NCI-H2171 (cell line): ENCODE measurements at regions not wholly inside any gene's neighbourhood (a gene's known extent, or its start where the extent isn't known, plus 50 kb on each side); places are given as distances from the start of the nearest gene placed in this dataset.

Experiments used
- DNase-seq: peaks from one replicate; lab custom pipeline; 2025; lab: John Stamatoyannopoulos, UW

DNA sequence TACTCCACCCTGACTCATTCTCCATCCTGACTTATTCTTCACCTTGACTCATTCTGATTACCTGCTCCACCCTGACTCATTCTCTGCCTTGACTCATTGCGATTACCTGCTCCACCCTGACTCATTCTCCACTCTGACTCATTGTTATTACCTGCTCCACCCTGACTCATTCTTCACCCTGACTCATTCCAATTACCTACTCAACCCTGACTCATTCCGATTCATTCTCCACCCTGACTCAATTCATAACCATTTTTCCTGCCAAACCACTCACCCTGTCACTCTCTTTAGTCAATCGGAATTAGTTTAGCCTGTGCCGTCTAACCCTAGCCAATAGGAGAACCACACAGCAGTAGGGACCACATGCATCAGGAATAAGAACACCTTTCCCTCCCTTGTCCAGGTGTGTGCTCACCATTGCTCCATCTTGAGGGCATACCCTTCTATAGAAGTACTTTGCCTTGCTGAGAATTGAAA is 1227.4 kb upstream of the PCDH20 start:
- no peak for DNase-seq

GRCh38 chr13:62635161-62635560 is 1219.5 kb upstream of the PCDH20 start:
- no peak for DNase-seq

GRCh38 chr13:62633448-62633847 is 1217.8 kb upstream of the PCDH20 start:
- no peak for DNase-seq

GRCh38 chr13:62631619-62632018 is 1216.0 kb upstream of the PCDH20 start:
- DNase-seq = no peak

GRCh38 chr13:62631124-62631523 is 1215.5 kb upstream of the PCDH20 start:
- no peak for DNase-seq

GRCh38 chr13:62629618-62630017 is 1214.0 kb upstream of the PCDH20 start:
- no peak for DNase-seq

DNA sequence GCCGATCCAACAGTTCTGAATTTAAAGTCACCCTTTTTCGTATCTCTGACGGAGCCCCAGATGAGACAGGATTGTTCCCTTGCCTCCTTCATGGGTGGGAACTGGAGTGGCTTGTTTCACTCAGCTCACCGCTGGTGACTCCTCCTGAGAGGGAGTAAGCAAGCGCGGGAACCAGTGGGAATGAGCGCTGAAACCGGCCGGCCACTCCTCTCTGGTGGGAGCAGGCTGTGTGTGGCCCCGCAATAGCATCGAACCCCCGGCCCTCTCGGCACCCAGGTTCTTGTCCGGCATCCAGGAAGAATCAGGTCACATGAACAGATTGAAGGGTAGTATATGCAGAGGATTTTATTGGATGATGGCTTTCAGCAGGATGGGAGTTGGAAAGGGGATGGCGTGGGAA is 1211.6 kb upstream of the PCDH20 start:
- DNase-seq = no peak

DNA sequence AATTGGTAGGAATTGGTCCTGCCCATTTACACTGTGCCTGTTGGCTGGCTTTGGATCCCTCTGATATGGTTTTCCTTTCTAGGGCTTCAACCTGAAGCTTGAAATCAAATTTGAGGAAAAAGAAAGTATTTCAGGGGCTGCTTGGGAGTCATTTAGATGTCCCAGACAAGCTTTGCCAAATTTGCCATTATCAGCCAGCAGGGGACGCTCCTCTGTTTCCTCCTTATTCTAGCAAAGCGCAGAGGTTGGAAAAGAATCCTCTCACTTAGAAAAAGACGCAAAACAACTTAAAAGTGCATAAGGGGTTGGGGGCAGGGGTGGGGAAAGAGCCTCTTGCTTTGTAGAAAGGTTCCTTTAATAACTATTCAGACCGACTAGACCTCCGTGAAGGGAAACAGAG is 1211.1 kb upstream of the PCDH20 start:
- no peak for DNase-seq

GRCh38 chr13:62625214-62625881 is 1209.7 kb upstream of the PCDH20 start:
- DNase-seq = no peak

DNA sequence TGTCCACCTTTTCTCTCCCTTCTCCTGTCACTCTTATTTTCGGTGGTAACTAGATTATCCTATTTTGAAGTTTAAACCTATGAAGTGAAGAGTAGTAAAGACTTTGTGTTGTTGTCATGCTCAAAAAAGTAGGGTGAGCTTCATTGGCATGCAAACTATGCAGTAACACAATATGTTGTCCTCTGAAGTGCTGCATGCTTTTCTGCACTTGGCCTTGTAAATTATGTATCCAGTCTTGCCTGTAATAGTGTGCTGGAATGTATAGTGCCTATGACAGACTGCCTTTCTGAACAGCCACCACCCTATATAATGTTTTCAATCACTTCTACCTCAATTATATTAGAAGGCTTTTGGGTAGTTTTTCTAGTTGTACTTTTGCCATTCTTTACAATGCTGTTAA is 1198.2 kb upstream of the PCDH20 start:
- DNase-seq = no peak

DNA sequence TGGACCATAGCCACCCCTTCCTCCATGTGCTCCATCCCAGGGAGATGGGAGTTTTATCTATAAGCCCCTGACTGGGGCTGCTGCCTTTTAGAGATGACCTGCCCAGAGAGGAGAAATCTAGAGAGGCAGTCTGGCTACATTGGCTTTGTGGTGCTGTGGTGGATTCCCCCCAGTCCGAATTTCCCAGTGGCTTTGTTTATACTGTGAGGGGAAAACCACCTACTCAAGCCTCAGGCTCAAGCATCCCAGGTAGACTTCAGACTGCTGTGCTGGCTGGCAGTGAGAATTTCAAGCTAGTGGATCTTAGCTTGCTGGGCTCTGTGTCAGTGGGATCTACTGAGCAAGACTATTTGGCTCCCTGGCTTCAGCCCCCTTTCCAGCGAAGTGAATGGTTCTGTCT is 1195.7 kb upstream of the PCDH20 start:
- DNase-seq = no peak

DNA sequence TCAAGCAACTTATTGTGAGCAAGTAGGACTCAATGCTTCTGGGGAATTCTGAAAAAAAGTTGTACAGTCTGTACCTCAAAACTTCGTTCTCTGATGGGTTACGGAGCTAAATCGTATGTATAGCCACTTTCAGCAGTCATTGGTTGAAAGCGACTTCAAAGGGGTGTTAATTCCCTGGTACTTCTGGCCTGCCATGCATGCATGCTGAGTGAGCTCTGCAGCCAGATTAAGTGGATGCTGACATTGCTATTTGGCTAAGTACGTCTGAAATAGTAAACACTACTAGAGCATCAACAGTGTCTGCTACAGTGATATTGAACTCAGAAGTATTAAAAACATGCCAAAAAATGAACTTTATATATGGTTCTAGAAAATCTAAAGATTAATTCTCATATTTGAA is 1183.1 kb upstream of the PCDH20 start:
- DNase-seq = no peak

DNA sequence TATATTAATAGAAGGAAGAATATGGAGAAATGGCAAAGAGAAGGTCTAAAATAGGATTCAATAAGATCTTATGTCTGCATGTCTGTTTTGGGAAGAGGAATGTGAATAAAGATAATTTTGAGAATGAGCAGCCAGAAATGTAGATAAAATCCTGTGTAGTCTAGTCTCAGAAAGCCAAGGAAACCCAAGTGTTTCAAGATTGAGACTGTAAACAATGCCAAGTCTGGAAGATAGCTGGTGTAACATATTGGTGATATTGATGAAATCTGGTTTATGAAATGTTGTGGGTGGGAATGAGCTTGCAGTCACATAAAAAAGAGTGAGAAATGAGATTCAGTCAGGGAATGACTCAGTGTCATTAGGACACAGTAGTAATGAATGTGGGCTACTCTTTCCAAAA is 1180.3 kb upstream of the PCDH20 start:
- no peak for DNase-seq

GRCh38 chr13:62593804-62594203 is 1178.2 kb upstream of the PCDH20 start:
- no peak for DNase-seq

GRCh38 chr13:62583466-62583865 is 1167.8 kb upstream of the PCDH20 start:
- no peak for DNase-seq

- no peak for DNase-seq
These were observed 1162.8 kb upstream of the PCDH20 start for GRCh38 chr13:62578402-62578801.

DNA sequence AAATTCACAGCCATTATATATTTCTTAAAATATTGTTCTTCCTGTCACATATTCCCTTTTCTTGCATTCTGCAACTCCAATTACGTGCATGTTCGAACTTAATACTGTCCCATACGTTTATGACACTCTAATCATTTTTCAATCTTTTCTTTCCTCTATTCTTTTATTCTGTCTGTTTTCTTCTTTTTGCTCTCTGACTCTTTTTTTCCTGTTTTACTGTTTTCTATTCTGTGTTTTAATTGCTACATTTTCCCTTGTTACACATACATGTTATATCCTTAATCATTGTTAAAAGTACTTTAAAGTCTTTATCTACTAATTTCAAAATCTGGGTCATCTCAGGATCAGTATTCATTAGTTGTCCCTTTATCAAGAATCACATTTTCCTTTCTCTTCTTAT is 1149.1 kb upstream of the PCDH20 start:
- no peak for DNase-seq

DNA sequence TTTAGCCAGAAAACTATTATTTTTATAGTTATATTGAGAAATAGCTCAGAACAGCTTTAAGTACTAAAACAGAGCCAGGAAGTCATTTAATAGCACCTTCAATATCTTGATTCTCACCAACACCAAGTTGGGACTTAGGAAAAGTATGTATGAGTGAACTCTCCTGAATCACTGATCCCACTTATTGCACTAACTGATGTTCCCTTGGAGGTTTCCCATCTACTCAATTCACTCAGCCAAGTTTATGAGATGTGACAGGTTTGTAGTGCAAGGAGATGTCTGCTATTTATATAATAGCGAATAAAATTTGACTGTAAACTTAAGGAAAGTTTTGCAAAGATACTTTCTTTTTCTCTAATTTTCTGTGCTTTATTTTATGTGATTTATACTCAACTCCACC is 1147.6 kb upstream of the PCDH20 start:
- DNase-seq = no peak

DNA sequence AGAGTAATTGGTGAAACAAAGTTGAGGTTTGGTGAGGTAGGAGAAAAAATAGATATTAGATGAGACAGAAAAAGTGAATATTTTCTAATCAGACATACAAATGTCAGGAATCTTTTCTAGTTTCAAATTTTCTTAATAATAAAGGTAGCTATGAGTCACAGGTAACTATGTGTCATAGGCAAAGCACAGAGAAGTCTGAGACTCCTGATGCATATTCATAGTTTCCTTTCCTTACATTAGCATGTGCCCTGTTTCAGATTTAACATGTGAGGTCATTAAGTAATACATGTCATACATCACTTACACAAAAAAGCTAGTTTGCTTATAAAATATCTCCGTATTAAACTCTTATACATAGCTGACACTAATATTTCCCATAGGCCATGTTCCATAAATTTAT is 1141.3 kb upstream of the PCDH20 start:
- DNase-seq = no peak

- no peak for DNase-seq
These were observed 1135.9 kb upstream of the PCDH20 start for GRCh38 chr13:62551588-62551987.

- DNase-seq = no peak
These were observed 1129.3 kb upstream of the PCDH20 start for GRCh38 chr13:62544928-62545327.

- no peak for DNase-seq
These were observed 1121.9 kb upstream of the PCDH20 start for GRCh38 chr13:62537593-62537992.

GRCh38 chr13:62525652-62526051 is 1110.0 kb upstream of the PCDH20 start:
- DNase-seq = no peak

- no peak for DNase-seq
These were observed 1108.8 kb upstream of the PCDH20 start for GRCh38 chr13:62524498-62524897.

DNA sequence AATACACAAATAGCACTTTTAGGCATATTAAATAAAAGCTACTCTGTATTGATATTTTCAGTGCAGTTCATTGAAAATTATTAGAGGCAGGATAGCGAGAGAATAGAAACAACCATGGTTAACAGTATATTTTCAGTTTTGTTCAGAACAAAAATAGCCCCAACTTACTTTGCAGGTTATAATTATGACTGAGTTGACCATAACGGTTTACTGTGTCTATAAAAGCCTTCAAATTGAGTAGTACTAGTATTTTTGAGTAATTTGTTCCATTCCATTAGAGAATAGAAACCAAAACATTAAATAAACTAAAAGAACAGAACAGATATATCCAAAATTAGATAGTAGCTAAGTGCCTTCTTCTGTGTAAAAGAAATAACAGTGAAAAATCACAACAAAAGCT is 1108.4 kb upstream of the PCDH20 start:
- DNase-seq = no peak
